ENCODE measurements at regions not wholly inside any gene's neighbourhood (a gene's known extent, or its start where the extent isn't known, plus 50 kb on each side); places are given as distances from the start of the nearest gene placed in this dataset.

DNA sequence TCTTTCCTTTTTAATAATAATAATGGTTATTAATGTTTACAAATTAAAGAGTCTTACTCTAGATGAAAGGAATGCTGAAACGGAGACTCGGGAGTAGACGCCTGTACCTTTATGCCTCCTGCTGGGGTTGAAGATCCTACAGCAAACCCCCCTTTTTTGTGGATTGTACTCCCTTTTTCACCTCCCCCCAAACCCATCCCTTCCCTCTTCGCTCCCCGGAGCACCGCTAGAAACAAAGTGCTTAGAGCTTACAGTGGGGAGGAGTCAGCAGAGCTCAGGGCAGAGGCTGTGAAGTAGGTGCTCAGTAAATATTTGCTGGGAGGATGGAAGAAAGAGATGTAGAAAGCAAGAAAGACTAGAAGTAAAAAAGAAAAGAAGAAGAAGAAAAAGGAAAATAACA lies 169.7 kb downstream of the NXPE2 start:
- TF ChIP-seq POLR2A (IDR thresholded peaks at IDR 0.05): no peak
- TF ChIP-seq, protein P1, sequence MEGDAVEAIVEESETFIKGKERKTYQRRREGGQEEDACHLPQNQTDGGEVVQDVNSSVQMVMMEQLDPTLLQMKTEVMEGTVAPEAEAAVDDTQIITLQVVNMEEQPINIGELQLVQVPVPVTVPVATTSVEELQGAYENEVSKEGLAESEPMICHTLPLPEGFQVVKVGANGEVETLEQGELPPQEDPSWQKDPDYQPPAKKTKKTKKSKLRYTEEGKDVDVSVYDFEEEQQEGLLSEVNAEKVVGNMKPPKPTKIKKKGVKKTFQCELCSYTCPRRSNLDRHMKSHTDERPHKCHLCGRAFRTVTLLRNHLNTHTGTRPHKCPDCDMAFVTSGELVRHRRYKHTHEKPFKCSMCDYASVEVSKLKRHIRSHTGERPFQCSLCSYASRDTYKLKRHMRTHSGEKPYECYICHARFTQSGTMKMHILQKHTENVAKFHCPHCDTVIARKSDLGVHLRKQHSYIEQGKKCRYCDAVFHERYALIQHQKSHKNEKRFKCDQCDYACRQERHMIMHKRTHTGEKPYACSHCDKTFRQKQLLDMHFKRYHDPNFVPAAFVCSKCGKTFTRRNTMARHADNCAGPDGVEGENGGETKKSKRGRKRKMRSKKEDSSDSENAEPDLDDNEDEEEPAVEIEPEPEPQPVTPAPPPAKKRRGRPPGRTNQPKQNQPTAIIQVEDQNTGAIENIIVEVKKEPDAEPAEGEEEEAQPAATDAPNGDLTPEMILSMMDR (IDR thresholded peaks at IDR 0.05): no peak

Measured in Peyer's patch (tissue), 4 donors.